Ascending aorta (tissue), 2 donors: ENCODE measurements at regions not wholly inside any gene's neighbourhood (a gene's known extent, or its start where the extent isn't known, plus 50 kb on each side); places are given as distances from the start of the nearest gene placed in this dataset.

Experiments used
- DNase-seq, 2 donors: peaks; one replicate each; pipeline ENCODE4 v3.0.0-alpha.2; 2019; ENCODE audit warnings: low spot score in 2 of 2
- H3K27ac ChIP-seq, 2 donors: fragments of 200-600 bp; sonication (generic); one replicate each; pipeline ENCODE4 v1.5.1; 2016 to 2017; ENCODE audit warnings: mild to moderate bottlenecking in 1 of 2
- H3K27me3 ChIP-seq: fragments of 200-600 bp; sonication (generic); one replicate; pipeline ENCODE4 v1.5.1; 2017
- H3K36me3 ChIP-seq, 2 donors: fragments of 200-600 bp; sonication (generic); one replicate each; pipeline ENCODE4 v1.5.1; 2016
- H3K4me1 ChIP-seq, 2 donors: fragments of 200-600 bp; sonication (generic); one replicate each; pipeline ENCODE4 v1.5.1; 2016 to 2017; ENCODE audit warnings: mild to moderate bottlenecking in 1 of 2
- H3K4me3 ChIP-seq, 2 donors: fragments of 200-600 bp; sonication (generic); one replicate each; pipeline ENCODE4 v1.5.1; 2016 to 2017; ENCODE audit warnings: mild to moderate bottlenecking in 1 of 2
- H3K9me3 ChIP-seq, 2 donors: fragments of 200-600 bp; sonication (generic); one replicate each; pipeline ENCODE4 v1.5.1; 2016
- CTCF ChIP-seq, 3 experiments: fragments of 200-600 bp in 2 of 3; fragments of 450-650 bp in 1 of 3; sonication (generic) in 2 of 3; IDR thresholded peaks; one replicate each; pipeline ENCODE4 v1.5.1; 2016 to 2019; ENCODE audit warnings: antibody characterized with exemption in 3 of 3, mild to moderate bottlenecking in 1 of 3, moderate library complexity in 1 of 3
- intact Hi-C: fragments of 100-400 bp; cut with DNase I; formaldehyde crosslinking; loops from one replicate; pipeline ENCODE4 v1.15.1; 2023

- H3K4me1 ChIP-seq = no peaks in the 10 kb centered on the region
- no peak for TF ChIP-seq CTCF (IDR thresholded peaks at IDR 0.05)
- no peak for DNase-seq
- no peaks in the 10 kb centered on the region for H3K9me3 ChIP-seq
- intact Hi-C loops = loop anchor here (10.0 kb wide), 1 partner anchor 589 kb away; no protein-coding TSS in a partner anchor
- no peaks in the 10 kb centered on the region for H3K36me3 ChIP-seq
- H3K4me3 ChIP-seq = no peak overlapping the region
- H3K27ac ChIP-seq = no peak overlapping the region
- no peaks in the 10 kb centered on the region for H3K27me3 ChIP-seq
Observed at GRCh38 chr17:68175416-68175815, 72.4 kb upstream of the AMZ2 start.

GRCh38 chr17:68175905-68176304, 71.9 kb upstream of the AMZ2 start:
- TF ChIP-seq CTCF (IDR thresholded peaks at IDR 0.05) = no peak
- no peak for DNase-seq
- Histone ChIP-seq H3K4me3 (no peak overlapping the region), H3K27ac (no peak overlapping the region), H3K4me1 (no peaks in the 10 kb centered on the region), H3K36me3 (no peaks in the 10 kb centered on the region), H3K27me3 (no peaks in the 10 kb centered on the region), H3K9me3 (no peaks in the 10 kb centered on the region)
- intact Hi-C loops = loop anchor here (10.0 kb wide), 1 partner anchor 589 kb away; no protein-coding TSS in a partner anchor

GRCh38 chr17:68176718-68177117, 71.1 kb upstream of the AMZ2 start:
- Histone ChIP-seq H3K36me3 (no peaks in the 10 kb centered on the region), H3K9me3 (no peaks in the 10 kb centered on the region), H3K27ac (no peak overlapping the region), H3K27me3 (no peaks in the 10 kb centered on the region), H3K4me1 (no peaks in the 10 kb centered on the region), H3K4me3 (no peak overlapping the region)
- DNase-seq = no peak
- intact Hi-C loops = loop anchor here (10.0 kb wide), 1 partner anchor 588 kb away; no protein-coding TSS in a partner anchor
- no peak for TF ChIP-seq CTCF (IDR thresholded peaks at IDR 0.05)

GRCh38 chr17:68178831-68179230, 69.0 kb upstream of the AMZ2 start:
- no peaks in the 10 kb centered on the region for H3K9me3 ChIP-seq
- H3K4me1 ChIP-seq = no peaks in the 10 kb centered on the region
- H3K36me3 ChIP-seq = no peaks in the 10 kb centered on the region
- H3K27ac ChIP-seq = no peak overlapping the region
- no peak for DNase-seq
- no peak for TF ChIP-seq CTCF (IDR thresholded peaks at IDR 0.05)
- intact Hi-C loops = loop anchor here (10.0 kb wide), 1 partner anchor 586 kb away; no protein-coding TSS in a partner anchor
- H3K4me3 ChIP-seq = no peak overlapping the region
- H3K27me3 ChIP-seq = no peaks in the 10 kb centered on the region

GRCh38 chr17:68179236-68179925, 68.5 kb upstream of the AMZ2 start:
- intact Hi-C loops = loop anchor here (10.0 kb wide), 1 partner anchor 585 kb away; no protein-coding TSS in a partner anchor
- no peak overlapping the region for H3K27ac ChIP-seq
- TF ChIP-seq CTCF (IDR thresholded peaks at IDR 0.05) = no peak

More at GRCh38 chr17:68179236-68179925, 68.5 kb upstream of the AMZ2 start:
- H3K9me3 ChIP-seq = no peaks in the 10 kb centered on the region
- DNase-seq = no peak
- H3K4me1 ChIP-seq = no peaks in the 10 kb centered on the region
- H3K4me3 ChIP-seq = no peak overlapping the region
- no peaks in the 10 kb centered on the region for H3K27me3 ChIP-seq
- no peaks in the 10 kb centered on the region for H3K36me3 ChIP-seq
